Ishikawa (cell line): ENCODE measurements at regions not wholly inside any gene's neighbourhood (a gene's known extent, or its start where the extent isn't known, plus 50 kb on each side); places are given as distances from the start of the nearest gene placed in this dataset.

Source experiments
- CEBPB ChIP-seq: IDR thresholded peaks from 2 replicates; pipeline ENCODE4 v1.6.1; 2012
- CREB1 ChIP-seq: IDR thresholded peaks from 2 replicates; pipeline ENCODE4 v1.6.1; 2012; ENCODE audit warnings: low read depth
- EGR1 ChIP-seq: IDR thresholded peaks from 2 replicates; pipeline ENCODE4 v1.6.1; 2012
- EP300 ChIP-seq: IDR thresholded peaks from 2 replicates; pipeline ENCODE4 v1.6.1; 2012; ENCODE audit warnings: borderline replicate concordance
- FOXM1 ChIP-seq: IDR thresholded peaks from 2 replicates; pipeline ENCODE4 v1.6.1; 2012; ENCODE audit warnings: low read depth, borderline replicate concordance
- NFIC ChIP-seq: IDR thresholded peaks from 2 replicates; pipeline ENCODE4 v1.6.1; 2012
- RAD21 ChIP-seq: IDR thresholded peaks from 2 replicates; pipeline ENCODE4 v1.6.1; 2012; ENCODE audit warnings: low read depth
- TAF1 ChIP-seq: IDR thresholded peaks from 2 replicates; pipeline ENCODE4 v1.6.1; 2012; ENCODE audit warnings: low read depth, mild to moderate bottlenecking
- TCF12 ChIP-seq: IDR thresholded peaks from 2 replicates; pipeline ENCODE4 v1.6.1; 2012; ENCODE audit warnings: low read depth
- TEAD4 ChIP-seq: IDR thresholded peaks from 2 replicates; pipeline ENCODE4 v1.6.1; 2012
- YY1 ChIP-seq: IDR thresholded peaks from 2 replicates; pipeline ENCODE4 v1.6.1; 2012; ENCODE audit warnings: low read depth
- ZBTB7A ChIP-seq: IDR thresholded peaks from 2 replicates; pipeline ENCODE4 v1.6.1; 2012; ENCODE audit warnings: low read depth
- TF ChIP-seq, protein P1 (sequence below): IDR thresholded peaks from 2 replicates; pipeline ENCODE4 v1.6.1; 2012
- TF ChIP-seq, protein P2 (sequence below): IDR thresholded peaks from 2 replicates; pipeline ENCODE4 v1.6.1; 2012
- TF ChIP-seq, protein P3 (sequence below): IDR thresholded peaks from 2 replicates; pipeline ENCODE4 v1.6.1; 2012; ENCODE audit warnings: low read depth, mild to moderate bottlenecking

DNA sequence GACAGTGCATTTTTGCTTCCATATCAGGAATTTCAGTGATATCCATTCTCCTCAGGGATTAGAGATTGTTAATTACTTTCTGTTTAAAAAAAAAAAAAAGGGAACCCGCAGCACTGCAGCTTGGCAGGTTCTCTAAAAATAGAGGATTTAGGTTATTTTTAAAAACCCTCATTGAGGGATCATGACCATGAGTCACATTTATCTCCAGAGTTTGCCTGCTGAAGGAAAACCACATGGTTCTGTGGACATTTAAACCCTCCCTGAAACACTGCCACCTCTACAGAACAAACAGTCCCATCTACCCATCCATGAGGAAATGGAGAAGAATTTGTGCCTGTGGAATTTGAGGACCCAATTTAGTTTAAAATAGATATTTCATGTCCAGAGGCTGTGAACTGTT lies 66.2 kb upstream of the UBE2E1 start:
- TF ChIP-seq, protein P1, sequence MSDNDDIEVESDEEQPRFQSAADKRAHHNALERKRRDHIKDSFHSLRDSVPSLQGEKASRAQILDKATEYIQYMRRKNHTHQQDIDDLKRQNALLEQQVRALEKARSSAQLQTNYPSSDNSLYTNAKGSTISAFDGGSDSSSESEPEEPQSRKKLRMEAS = peak; percentile 16; the same call in 1 of the 2 replicates
- TF ChIP-seq EGR1 = no peak
- TF ChIP-seq EP300 = no peak

DNA sequence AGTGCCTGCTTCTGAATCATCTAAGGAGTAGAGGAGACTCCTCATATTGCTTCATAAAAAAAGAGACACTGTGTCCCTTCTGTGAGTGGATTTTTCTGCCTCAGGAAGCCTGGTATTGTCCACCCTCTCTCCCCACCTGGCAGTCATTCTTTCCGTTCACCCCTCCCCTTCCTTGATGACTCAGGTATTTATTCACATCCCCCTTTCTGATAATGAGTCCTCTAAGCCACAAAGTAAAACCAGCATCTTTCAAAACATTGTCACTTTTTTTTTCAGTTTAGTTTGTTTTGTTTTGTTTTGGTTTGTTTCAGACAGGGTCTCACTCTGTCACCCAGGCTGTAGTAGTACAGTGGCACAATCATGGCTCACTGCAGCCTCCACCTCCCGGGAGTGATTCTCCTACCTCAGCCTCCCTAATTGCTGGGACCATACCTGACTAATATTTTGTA lies 65.2 kb upstream of the UBE2E1 start:
- TF ChIP-seq ZBTB7A = no peak
- peak; percentile 74 for TF ChIP-seq TEAD4
- TF ChIP-seq TCF12 = peak; percentile 84
- no peak for TF ChIP-seq CEBPB
- TF ChIP-seq FOXM1 = peak; percentile 86
- TF ChIP-seq NFIC = peak; percentile 80
- TF ChIP-seq CREB1 = no peak
- TF ChIP-seq, protein P2, sequence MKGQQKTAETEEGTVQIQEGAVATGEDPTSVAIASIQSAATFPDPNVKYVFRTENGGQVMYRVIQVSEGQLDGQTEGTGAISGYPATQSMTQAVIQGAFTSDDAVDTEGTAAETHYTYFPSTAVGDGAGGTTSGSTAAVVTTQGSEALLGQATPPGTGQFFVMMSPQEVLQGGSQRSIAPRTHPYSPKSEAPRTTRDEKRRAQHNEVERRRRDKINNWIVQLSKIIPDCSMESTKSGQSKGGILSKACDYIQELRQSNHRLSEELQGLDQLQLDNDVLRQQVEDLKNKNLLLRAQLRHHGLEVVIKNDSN = no peak
- TF ChIP-seq RAD21 = no peak
- TF ChIP-seq EGR1 = no peak
- TF ChIP-seq, protein P3, sequence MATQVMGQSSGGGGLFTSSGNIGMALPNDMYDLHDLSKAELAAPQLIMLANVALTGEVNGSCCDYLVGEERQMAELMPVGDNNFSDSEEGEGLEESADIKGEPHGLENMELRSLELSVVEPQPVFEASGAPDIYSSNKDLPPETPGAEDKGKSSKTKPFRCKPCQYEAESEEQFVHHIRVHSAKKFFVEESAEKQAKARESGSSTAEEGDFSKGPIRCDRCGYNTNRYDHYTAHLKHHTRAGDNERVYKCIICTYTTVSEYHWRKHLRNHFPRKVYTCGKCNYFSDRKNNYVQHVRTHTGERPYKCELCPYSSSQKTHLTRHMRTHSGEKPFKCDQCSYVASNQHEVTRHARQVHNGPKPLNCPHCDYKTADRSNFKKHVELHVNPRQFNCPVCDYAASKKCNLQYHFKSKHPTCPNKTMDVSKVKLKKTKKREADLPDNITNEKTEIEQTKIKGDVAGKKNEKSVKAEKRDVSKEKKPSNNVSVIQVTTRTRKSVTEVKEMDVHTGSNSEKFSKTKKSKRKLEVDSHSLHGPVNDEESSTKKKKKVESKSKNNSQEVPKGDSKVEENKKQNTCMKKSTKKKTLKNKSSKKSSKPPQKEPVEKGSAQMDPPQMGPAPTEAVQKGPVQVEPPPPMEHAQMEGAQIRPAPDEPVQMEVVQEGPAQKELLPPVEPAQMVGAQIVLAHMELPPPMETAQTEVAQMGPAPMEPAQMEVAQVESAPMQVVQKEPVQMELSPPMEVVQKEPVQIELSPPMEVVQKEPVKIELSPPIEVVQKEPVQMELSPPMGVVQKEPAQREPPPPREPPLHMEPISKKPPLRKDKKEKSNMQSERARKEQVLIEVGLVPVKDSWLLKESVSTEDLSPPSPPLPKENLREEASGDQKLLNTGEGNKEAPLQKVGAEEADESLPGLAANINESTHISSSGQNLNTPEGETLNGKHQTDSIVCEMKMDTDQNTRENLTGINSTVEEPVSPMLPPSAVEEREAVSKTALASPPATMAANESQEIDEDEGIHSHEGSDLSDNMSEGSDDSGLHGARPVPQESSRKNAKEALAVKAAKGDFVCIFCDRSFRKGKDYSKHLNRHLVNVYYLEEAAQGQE = no peak
- TF ChIP-seq YY1 = 0 out of 2 replicates have a peak, but pooled peaks have one; percentile 26
- no peak for TF ChIP-seq TAF1
- TF ChIP-seq EP300 = peak; percentile 93
- TF ChIP-seq, protein P1 = 0 out of 2 replicates have a peak, but pooled peaks have one; percentile 14

DNA sequence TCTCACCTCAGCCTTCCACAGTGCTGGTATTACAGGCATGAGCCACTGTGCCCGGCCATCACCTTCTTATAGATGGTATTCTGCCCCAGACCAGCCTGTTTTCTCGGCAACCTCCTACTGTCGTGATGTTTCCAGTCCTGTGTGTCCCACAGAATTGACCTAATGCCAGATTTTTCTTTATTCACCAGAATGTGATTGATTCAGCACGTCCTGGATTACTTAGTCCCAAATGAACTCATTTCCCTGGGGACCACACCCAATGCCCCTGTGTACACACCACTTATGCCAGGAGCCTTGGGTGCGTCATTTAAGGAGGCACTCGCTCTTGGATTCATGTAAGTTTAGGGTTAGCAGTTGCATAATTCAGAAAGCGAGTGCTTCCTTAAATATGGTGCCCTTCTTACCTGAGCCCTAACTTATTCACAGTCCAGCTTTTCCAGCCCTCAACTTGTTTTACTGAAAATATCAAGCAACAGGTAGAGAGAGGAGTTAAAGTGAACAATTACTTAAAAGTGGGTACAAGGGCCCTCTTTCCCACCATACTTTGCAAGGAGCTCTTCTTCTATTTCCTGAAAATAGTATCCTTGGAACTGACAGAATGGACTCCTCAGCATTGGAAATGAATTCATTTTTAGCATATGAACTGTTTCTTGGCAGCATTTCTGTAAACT lies 64.6 kb upstream of the UBE2E1 start:
- TF ChIP-seq NFIC = peak; percentile 74
- TF ChIP-seq EGR1 = no peak
- TF ChIP-seq EP300 = peak; percentile 67; the same call in 1 of the 2 replicates
- TF ChIP-seq, protein P3 = no peak
- no peak for TF ChIP-seq ZBTB7A
- TF ChIP-seq TEAD4 = peak; percentile 29; the same call in 1 of the 2 replicates

DNA sequence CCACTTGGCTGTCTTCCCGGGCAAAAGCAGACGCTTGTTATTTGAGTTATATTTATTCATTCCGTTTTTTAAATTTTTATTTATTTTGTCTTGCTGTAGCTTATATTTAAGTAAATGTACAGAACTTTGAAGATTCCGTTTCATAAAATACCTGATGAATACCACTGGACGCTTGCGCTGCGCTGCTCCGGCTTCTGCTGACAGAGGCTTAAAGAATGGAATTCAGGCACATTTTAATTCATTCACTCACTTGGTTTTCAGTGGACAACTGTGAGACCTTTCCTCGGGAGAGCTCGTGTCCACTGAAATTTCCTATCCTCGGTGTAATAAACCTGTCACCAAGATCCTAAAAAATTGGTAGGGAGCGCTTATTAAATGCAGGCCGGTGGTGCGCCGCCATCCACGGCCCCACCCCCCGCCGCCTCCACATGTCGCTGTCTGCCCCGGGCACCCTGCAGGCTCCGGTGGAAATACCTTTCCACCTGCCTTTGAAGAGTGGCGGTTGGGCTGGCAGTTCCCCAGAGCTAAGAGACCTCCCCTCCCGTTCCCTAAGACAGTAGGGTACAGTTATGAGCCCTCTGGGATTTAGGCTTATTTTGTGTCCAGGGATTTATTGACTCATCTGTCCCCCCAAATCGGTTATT lies 62.5 kb upstream of the UBE2E1 start:
- TF ChIP-seq TAF1 = peak; percentile 57; the same call in 1 of the 2 replicates
- TF ChIP-seq RAD21 = no peak
- peak; percentile 80 for TF ChIP-seq EGR1
- TF ChIP-seq YY1 = peak; percentile 71; the same call in 1 of the 2 replicates
- TF ChIP-seq CREB1 = no peak
- TF ChIP-seq NFIC = peak; percentile 69; the same call in 1 of the 2 replicates
- TF ChIP-seq TEAD4 = peak; percentile 74
- peak; percentile 82 for TF ChIP-seq TCF12
- TF ChIP-seq, protein P3 = no peak
- peak; percentile 83 for TF ChIP-seq EP300
- TF ChIP-seq, protein P2 = 0 out of 2 replicates have a peak, but pooled peaks have one; percentile 3
- TF ChIP-seq ZBTB7A = peak; percentile 69
- TF ChIP-seq, protein P1 = peak; percentile 89
- peak; percentile 44; the same call in 1 of the 2 replicates for TF ChIP-seq FOXM1
- no peak for TF ChIP-seq CEBPB
